ENCODE measurements at regions not wholly inside any gene's neighbourhood (a gene's known extent, or its start where the extent isn't known, plus 50 kb on each side); places are given as distances from the start of the nearest gene placed in this dataset.

- POLR2A ChIA-PET (ENCODE audit: low non-redundant PET), result no interaction called here
- no peaks in the 10 kb centered on the region for H3K27me3 ChIP-seq (replicated peaks; ENCODE audit: insufficient read depth, low read depth, low read length, poor library complexity)
- TF ChIP-seq, protein P1, sequence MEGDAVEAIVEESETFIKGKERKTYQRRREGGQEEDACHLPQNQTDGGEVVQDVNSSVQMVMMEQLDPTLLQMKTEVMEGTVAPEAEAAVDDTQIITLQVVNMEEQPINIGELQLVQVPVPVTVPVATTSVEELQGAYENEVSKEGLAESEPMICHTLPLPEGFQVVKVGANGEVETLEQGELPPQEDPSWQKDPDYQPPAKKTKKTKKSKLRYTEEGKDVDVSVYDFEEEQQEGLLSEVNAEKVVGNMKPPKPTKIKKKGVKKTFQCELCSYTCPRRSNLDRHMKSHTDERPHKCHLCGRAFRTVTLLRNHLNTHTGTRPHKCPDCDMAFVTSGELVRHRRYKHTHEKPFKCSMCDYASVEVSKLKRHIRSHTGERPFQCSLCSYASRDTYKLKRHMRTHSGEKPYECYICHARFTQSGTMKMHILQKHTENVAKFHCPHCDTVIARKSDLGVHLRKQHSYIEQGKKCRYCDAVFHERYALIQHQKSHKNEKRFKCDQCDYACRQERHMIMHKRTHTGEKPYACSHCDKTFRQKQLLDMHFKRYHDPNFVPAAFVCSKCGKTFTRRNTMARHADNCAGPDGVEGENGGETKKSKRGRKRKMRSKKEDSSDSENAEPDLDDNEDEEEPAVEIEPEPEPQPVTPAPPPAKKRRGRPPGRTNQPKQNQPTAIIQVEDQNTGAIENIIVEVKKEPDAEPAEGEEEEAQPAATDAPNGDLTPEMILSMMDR (conservative IDR thresholded peaks at IDR 0.05; ENCODE audit: low read depth, low read length), result no peak
- no peak for TF ChIP-seq EZH2 (IDR thresholded peaks at IDR 0.05; ENCODE audit: borderline replicate concordance, low read depth, low read length, poor library complexity, severe bottlenecking)
Observed at GRCh38 chr19:30109565-30109964, 167.5 kb downstream of the URI1 start.

GRCh38 chr19:30111021-30111855 is 169.2 kb downstream of the URI1 start:
- BruUV-seq (replicated peaks), result no TSS peak
- Histone ChIP-seq H3K27ac (ENCODE audit: low read depth, low read length, poor library complexity, severe bottlenecking) (peak overlapping the region; percentile 44), H3K9me3 (ENCODE audit: low read depth, low read length, poor library complexity, severe bottlenecking) (no peaks in the 10 kb centered on the region), H3K4me3 (ENCODE audit: low read depth, low read length, poor library complexity, severe bottlenecking) (no peak overlapping the region), H3K27me3 (replicated peaks; ENCODE audit: insufficient read depth, low read depth, low read length, poor library complexity) (no peaks in the 10 kb centered on the region), H3K4me1 (ENCODE audit: insufficient read depth, low read length, poor library complexity, severe bottlenecking) (peaks cover 20% of the 10 kb centered on the region), H3K36me3 (ENCODE audit: insufficient read depth, low read length, poor library complexity, severe bottlenecking) (no peaks in the 10 kb centered on the region)
- ChIA-PET CTCF (no interaction called here), POLR2A (ENCODE audit: low non-redundant PET) (no interaction called here)
- peak; percentile 27 for DNase-seq (ENCODE audit: low spot score)
- intact Hi-C loops (cut with micrococcal nuclease; ENCODE audit: unreplicated experiment), result no loop called here
- TF ChIP-seq, protein P1 (conservative IDR thresholded peaks at IDR 0.05; ENCODE audit: low read depth, low read length), result no peak
- no peak for TF ChIP-seq EZH2 (IDR thresholded peaks at IDR 0.05; ENCODE audit: borderline replicate concordance, low read depth, low read length, poor library complexity, severe bottlenecking)

More at GRCh38 chr19:30109565-30109964, 167.5 kb downstream of the URI1 start:
- Histone ChIP-seq H3K36me3 (ENCODE audit: insufficient read depth, low read length, poor library complexity, severe bottlenecking) (no peaks in the 10 kb centered on the region), H3K4me3 (ENCODE audit: low read depth, low read length, poor library complexity, severe bottlenecking) (no peak overlapping the region), H3K27ac (ENCODE audit: low read depth, low read length, poor library complexity, severe bottlenecking) (no peak overlapping the region), H3K4me1 (ENCODE audit: insufficient read depth, low read length, poor library complexity, severe bottlenecking) (peaks cover 20% of the 10 kb centered on the region), H3K9me3 (ENCODE audit: low read depth, low read length, poor library complexity, severe bottlenecking) (no peaks in the 10 kb centered on the region)
- intact Hi-C loops (cut with micrococcal nuclease; ENCODE audit: unreplicated experiment), result no loop called here
- DNase-seq (ENCODE audit: low spot score), result no peak
- BruUV-seq (replicated peaks), result no TSS peak
- CTCF ChIA-PET, result no interaction called here

DNA sequence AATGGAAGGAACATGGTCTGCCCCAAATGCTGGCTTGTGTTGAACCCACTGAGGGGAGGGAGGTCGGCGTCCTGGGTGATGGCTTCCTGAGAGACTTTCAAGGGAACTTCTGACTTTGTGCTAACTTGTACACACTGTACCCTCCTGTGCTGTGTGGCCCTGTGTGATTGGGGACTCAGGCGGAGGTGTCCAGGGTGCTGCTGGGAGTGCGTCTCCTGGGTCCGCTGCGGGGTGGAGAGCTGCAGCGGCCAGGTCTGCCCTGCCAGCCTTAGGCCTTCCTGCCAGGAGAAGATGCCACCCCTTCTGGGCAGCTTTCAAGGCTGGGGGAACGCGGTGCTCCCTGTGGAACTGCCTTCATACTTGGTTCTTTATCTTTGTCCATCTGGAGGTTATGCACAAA is 170.1 kb downstream of the URI1 start:
- CTCF ChIA-PET, result no interaction called here
- BruUV-seq (replicated peaks), result no TSS peak
- POLR2A ChIA-PET (ENCODE audit: low non-redundant PET), result no interaction called here

More for the DNA sequence above, 170.1 kb downstream of the URI1 start:
- intact Hi-C loops (cut with micrococcal nuclease; ENCODE audit: unreplicated experiment), result no loop called here
- no peaks in the 10 kb centered on the region for H3K36me3 ChIP-seq (ENCODE audit: insufficient read depth, low read length, poor library complexity, severe bottlenecking)
- H3K9me3 ChIP-seq (ENCODE audit: low read depth, low read length, poor library complexity, severe bottlenecking), result no peaks in the 10 kb centered on the region
- peaks cover 20% of the 10 kb centered on the region for H3K4me1 ChIP-seq (ENCODE audit: insufficient read depth, low read length, poor library complexity, severe bottlenecking)
- H3K27me3 ChIP-seq (replicated peaks; ENCODE audit: insufficient read depth, low read depth, low read length, poor library complexity), result no peaks in the 10 kb centered on the region
- no peak overlapping the region for H3K27ac ChIP-seq (ENCODE audit: low read depth, low read length, poor library complexity, severe bottlenecking)
- no peak overlapping the region for H3K4me3 ChIP-seq (ENCODE audit: low read depth, low read length, poor library complexity, severe bottlenecking)
- DNase-seq (ENCODE audit: low spot score), result no peak
- TF ChIP-seq, protein P1 (conservative IDR thresholded peaks at IDR 0.05; ENCODE audit: low read depth, low read length), result no peak
- TF ChIP-seq EZH2 (IDR thresholded peaks at IDR 0.05; ENCODE audit: borderline replicate concordance, low read depth, low read length, poor library complexity, severe bottlenecking), result no peak
